ENCODE measurements at regions not wholly inside any gene's neighbourhood (a gene's known extent, or its start where the extent isn't known, plus 50 kb on each side); places are given as distances from the start of the nearest gene placed in this dataset.

DNA sequence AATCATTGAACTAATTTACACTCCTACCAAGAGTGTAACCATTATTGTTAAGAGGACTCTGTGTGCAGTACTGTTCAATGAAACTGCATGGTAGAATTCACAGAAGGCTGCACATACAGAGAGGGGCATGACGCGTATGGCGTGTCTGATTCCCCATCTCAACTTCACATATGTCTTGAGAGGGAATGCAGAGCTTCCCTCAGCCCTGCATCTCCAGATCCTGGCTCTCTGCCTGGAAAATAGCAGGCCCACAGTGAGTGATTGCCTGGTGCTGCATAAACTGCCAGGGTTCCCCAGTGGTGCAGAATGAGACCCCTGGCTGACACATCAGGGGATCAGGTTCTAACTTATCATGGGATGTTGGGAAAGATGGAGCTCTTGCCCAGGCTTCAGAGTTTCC, 260.2 kb upstream of the ISX start:
- intact Hi-C loops (cut with DNase I): no loop called here
- Histone ChIP-seq H3K36me3 (replicated peaks in 1 of 2; ENCODE audit: insufficient read depth in 1 of 2, low read depth in 2 of 2) (no peaks in the 10 kb centered on the region), H3K4me1 (peaks cover 1% of the 10 kb centered on the region), H3K27ac (no peak overlapping the region), H3K4me3 (no peak overlapping the region), H3K9me3 (no peaks in the 10 kb centered on the region), H3K27me3 (no peaks in the 10 kb centered on the region)
- WGBS, 2 donors: 72 to 89% methylated on average over 3 of the region's 3 CpGs
- DNase-seq: no peak
- no peak for ATAC-seq
- no peak for TF ChIP-seq POLR2A (IDR thresholded peaks at IDR 0.05)
- TF ChIP-seq, protein P1, sequence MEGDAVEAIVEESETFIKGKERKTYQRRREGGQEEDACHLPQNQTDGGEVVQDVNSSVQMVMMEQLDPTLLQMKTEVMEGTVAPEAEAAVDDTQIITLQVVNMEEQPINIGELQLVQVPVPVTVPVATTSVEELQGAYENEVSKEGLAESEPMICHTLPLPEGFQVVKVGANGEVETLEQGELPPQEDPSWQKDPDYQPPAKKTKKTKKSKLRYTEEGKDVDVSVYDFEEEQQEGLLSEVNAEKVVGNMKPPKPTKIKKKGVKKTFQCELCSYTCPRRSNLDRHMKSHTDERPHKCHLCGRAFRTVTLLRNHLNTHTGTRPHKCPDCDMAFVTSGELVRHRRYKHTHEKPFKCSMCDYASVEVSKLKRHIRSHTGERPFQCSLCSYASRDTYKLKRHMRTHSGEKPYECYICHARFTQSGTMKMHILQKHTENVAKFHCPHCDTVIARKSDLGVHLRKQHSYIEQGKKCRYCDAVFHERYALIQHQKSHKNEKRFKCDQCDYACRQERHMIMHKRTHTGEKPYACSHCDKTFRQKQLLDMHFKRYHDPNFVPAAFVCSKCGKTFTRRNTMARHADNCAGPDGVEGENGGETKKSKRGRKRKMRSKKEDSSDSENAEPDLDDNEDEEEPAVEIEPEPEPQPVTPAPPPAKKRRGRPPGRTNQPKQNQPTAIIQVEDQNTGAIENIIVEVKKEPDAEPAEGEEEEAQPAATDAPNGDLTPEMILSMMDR (IDR thresholded peaks at IDR 0.05): no peak

DNA sequence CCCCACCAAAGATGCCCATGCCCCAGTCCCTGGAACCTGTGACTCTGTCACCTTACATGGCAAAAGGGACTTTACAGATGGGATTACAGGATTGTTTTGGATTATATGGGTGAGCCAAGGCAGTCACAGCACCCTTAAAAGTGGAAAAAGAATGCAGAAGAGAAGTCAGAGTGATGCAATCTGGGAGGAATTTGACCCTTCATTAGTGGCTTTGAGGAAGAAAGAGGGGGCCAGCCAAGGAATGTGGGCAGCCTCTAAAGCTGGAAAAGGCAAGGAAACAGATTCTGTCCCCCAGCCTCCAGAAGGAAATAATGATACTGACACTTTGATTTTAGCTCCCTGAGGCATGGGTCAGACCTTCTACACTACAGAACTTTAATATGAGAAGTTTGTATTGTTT, 257.3 kb upstream of the ISX start:
- no peaks in the 10 kb centered on the region for H3K4me1 ChIP-seq
- ATAC-seq: no peak
- no peak overlapping the region for H3K27ac ChIP-seq
- no peaks in the 10 kb centered on the region for H3K36me3 ChIP-seq (replicated peaks in 1 of 2; ENCODE audit: insufficient read depth in 1 of 2, low read depth in 2 of 2)
- H3K9me3 ChIP-seq: no peaks in the 10 kb centered on the region
- H3K4me3 ChIP-seq: no peak overlapping the region
- DNase-seq: no peak
- TF ChIP-seq POLR2A (IDR thresholded peaks at IDR 0.05): no peak
- TF ChIP-seq, protein P1 (IDR thresholded peaks at IDR 0.05): no peak
- no peaks in the 10 kb centered on the region for H3K27me3 ChIP-seq
- intact Hi-C loops (cut with DNase I): no loop called here

- TF ChIP-seq, protein P1 (IDR thresholded peaks at IDR 0.05): no peak
- TF ChIP-seq POLR2A (IDR thresholded peaks at IDR 0.05): no peak
- ATAC-seq: no peak
- peaks cover 7% of the 10 kb centered on the region for H3K4me1 ChIP-seq
- DNase-seq: no peak
- 90 to 92% methylated on average over 1 of the region's 1 CpG for WGBS, 2 donors
- H3K27ac ChIP-seq: no peak overlapping the region
- H3K4me3 ChIP-seq: no peak overlapping the region
- no peaks in the 10 kb centered on the region for H3K36me3 ChIP-seq (replicated peaks in 1 of 2; ENCODE audit: insufficient read depth in 1 of 2, low read depth in 2 of 2)
- H3K27me3 ChIP-seq: no peaks in the 10 kb centered on the region
- intact Hi-C loops (cut with DNase I): no loop called here
- H3K9me3 ChIP-seq: no peaks in the 10 kb centered on the region
Observed at GRCh38 chr22:34812631-34813030, 253.3 kb upstream of the ISX start.

GRCh38 chr22:34814260-34815025, 251.5 kb upstream of the ISX start:
- H3K27me3 ChIP-seq: no peaks in the 10 kb centered on the region
- H3K4me3 ChIP-seq: no peak overlapping the region
- DNase-seq (no peak), ATAC-seq (peak; percentile 72)
- peaks cover 7% of the 10 kb centered on the region for H3K4me1 ChIP-seq
- 16 to 22% methylated on average over 2 of the region's 2 CpGs for WGBS, 2 donors
- peak overlapping the region in 2 of 4 donors; percentile 32 to 33 for H3K27ac ChIP-seq
- H3K9me3 ChIP-seq: no peaks in the 10 kb centered on the region
- TF ChIP-seq, protein P1 (IDR thresholded peaks at IDR 0.05): no peak
- no peak for TF ChIP-seq POLR2A (IDR thresholded peaks at IDR 0.05)
- no peaks in the 10 kb centered on the region for H3K36me3 ChIP-seq (replicated peaks in 1 of 2; ENCODE audit: insufficient read depth in 1 of 2, low read depth in 2 of 2)
- intact Hi-C loops (cut with DNase I): no loop called here

DNA sequence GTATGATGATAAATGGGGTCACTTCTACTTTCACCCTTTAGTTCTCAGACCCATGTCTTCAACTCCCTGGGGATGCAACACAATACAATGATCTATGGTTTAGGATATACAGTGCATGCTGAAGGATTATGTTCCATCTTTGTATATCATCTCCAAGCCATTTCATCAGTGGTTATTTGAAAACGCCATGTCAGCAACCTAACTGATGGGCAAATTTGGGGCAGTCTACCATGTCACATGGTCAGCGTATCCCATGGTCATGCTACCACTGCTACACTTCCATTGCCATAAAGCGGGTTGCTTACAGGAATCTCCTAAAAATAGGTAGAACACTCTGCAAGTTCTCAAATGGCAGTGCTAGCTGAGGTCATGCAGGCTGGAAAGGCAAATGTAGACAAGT, 236.5 kb upstream of the ISX start:
- no peak for TF ChIP-seq POLR2A (IDR thresholded peaks at IDR 0.05)
- TF ChIP-seq, protein P1 (IDR thresholded peaks at IDR 0.05): no peak
- 69 to 80% methylated on average over 3 of the region's 3 CpGs for WGBS, 2 donors
- no peak for DNase-seq
- intact Hi-C loops (cut with DNase I): no loop called here
- no peaks in the 10 kb centered on the region for H3K36me3 ChIP-seq (replicated peaks in 1 of 2; ENCODE audit: insufficient read depth in 1 of 2, low read depth in 2 of 2)
- no peak overlapping the region for H3K4me3 ChIP-seq
- H3K27ac ChIP-seq: no peak overlapping the region
- no peaks in the 10 kb centered on the region for H3K4me1 ChIP-seq
- H3K27me3 ChIP-seq: no peaks in the 10 kb centered on the region
- no peaks in the 10 kb centered on the region for H3K9me3 ChIP-seq
- ATAC-seq: no peak

Measured in body of pancreas (tissue), 4 donors.